ENCODE measurements at regions not wholly inside any gene's neighbourhood (a gene's known extent, or its start where the extent isn't known, plus 50 kb on each side); places are given as distances from the start of the nearest gene placed in this dataset.
"Not testable (repeated sequence)": the region's sequence is repeated elsewhere in the genome, so short reads cannot be mapped to it uniquely, and the experiment has no call there.

- CTCF ChIA-PET = no interaction called here
- DNase-seq = no peak
- intact Hi-C loops (cut with micrococcal nuclease; ENCODE audit: unreplicated experiment) = no loop called here
- no peak overlapping the region for H3K4me3 Mint-ChIP-seq (ENCODE audit: low read depth, unreplicated experiment)
- no TSS peak for BruUV-seq (replicated peaks)
- H3K9me3 Mint-ChIP-seq (ENCODE audit: low read depth, unreplicated experiment) = no peaks in the 10 kb centered on the region
- no peak overlapping the region for H3K27ac Mint-ChIP-seq (ENCODE audit: unreplicated experiment)
- no peaks in the 10 kb centered on the region for H3K27me3 Mint-ChIP-seq (ENCODE audit: unreplicated experiment)
- no peaks in the 10 kb centered on the region for H3K36me3 Mint-ChIP-seq (ENCODE audit: insufficient read depth, unreplicated experiment)
- no peak for TF ChIP-seq CTCF (IDR thresholded peaks at IDR 0.05; ENCODE audit: unreplicated experiment)
- H3K4me1 Mint-ChIP-seq (ENCODE audit: low read depth, unreplicated experiment) = no peaks in the 10 kb centered on the region
Observed at GRCh38 chr4:116303736-116304188, 781.6 kb downstream of the TRAM1L1 start.

- intact Hi-C loops (cut with micrococcal nuclease; ENCODE audit: unreplicated experiment) = no loop called here
- Mint-ChIP-seq H3K27ac (ENCODE audit: unreplicated experiment) (no peak overlapping the region), H3K27me3 (ENCODE audit: unreplicated experiment) (no peaks in the 10 kb centered on the region), H3K4me3 (ENCODE audit: low read depth, unreplicated experiment) (no peak overlapping the region), H3K9me3 (ENCODE audit: low read depth, unreplicated experiment) (no peaks in the 10 kb centered on the region), H3K4me1 (ENCODE audit: low read depth, unreplicated experiment) (no peaks in the 10 kb centered on the region), H3K36me3 (ENCODE audit: insufficient read depth, unreplicated experiment) (no peaks in the 10 kb centered on the region)
- CTCF ChIA-PET = no interaction called here
- no peak for TF ChIP-seq CTCF (IDR thresholded peaks at IDR 0.05; ENCODE audit: unreplicated experiment)
- no peak for DNase-seq
- BruUV-seq (replicated peaks) = no TSS peak
Observed at GRCh38 chr4:116302990-116303735, 782.2 kb downstream of the TRAM1L1 start.

GRCh38 chr4:116275006-116275405, 810.4 kb downstream of the TRAM1L1 start:
- Mint-ChIP-seq H3K36me3 (ENCODE audit: insufficient read depth, unreplicated experiment) (no peaks in the 10 kb centered on the region), H3K4me1 (ENCODE audit: low read depth, unreplicated experiment) (no peaks in the 10 kb centered on the region), H3K4me3 (ENCODE audit: low read depth, unreplicated experiment) (no peak overlapping the region), H3K9me3 (ENCODE audit: low read depth, unreplicated experiment) (peaks cover 3% of the 10 kb centered on the region), H3K27ac (ENCODE audit: unreplicated experiment) (no peak overlapping the region), H3K27me3 (ENCODE audit: unreplicated experiment) (no peaks in the 10 kb centered on the region)
- no peak for TF ChIP-seq CTCF (IDR thresholded peaks at IDR 0.05; ENCODE audit: unreplicated experiment)
- no peak for DNase-seq
- CTCF ChIA-PET = no interaction called here
- BruUV-seq (replicated peaks) = no TSS peak
- intact Hi-C loops (cut with micrococcal nuclease; ENCODE audit: unreplicated experiment) = no loop called here

- Mint-ChIP-seq H3K4me1 (ENCODE audit: low read depth, unreplicated experiment) (no peaks in the 10 kb centered on the region), H3K36me3 (ENCODE audit: insufficient read depth, unreplicated experiment) (no peaks in the 10 kb centered on the region), H3K27me3 (ENCODE audit: unreplicated experiment) (no peaks in the 10 kb centered on the region), H3K27ac (ENCODE audit: unreplicated experiment) (no peak overlapping the region), H3K4me3 (ENCODE audit: low read depth, unreplicated experiment) (no peak overlapping the region), H3K9me3 (ENCODE audit: low read depth, unreplicated experiment) (no peaks in the 10 kb centered on the region)
- BruUV-seq (replicated peaks) = no TSS peak
- intact Hi-C loops (cut with micrococcal nuclease; ENCODE audit: unreplicated experiment) = no loop called here
- no peak for DNase-seq
- no peak for TF ChIP-seq CTCF (IDR thresholded peaks at IDR 0.05; ENCODE audit: unreplicated experiment)
- CTCF ChIA-PET = no interaction called here
Observed at GRCh38 chr4:116272336-116272735, 813.0 kb downstream of the TRAM1L1 start.

GRCh38 chr4:116260931-116261330, 824.4 kb downstream of the TRAM1L1 start:
- intact Hi-C loops (cut with micrococcal nuclease; ENCODE audit: unreplicated experiment) = not testable (repeated sequence)

More at GRCh38 chr4:116260931-116261330, 824.4 kb downstream of the TRAM1L1 start:
- CTCF ChIA-PET = interaction anchor here (0.8 kb wide), 1 partner anchor 17 kb away, joined by 3 read pairs; no protein-coding TSS in a partner anchor
- not testable (repeated sequence) for H3K36me3 Mint-ChIP-seq (ENCODE audit: insufficient read depth, unreplicated experiment); H3K27me3 Mint-ChIP-seq (ENCODE audit: unreplicated experiment); DNase-seq; H3K27ac Mint-ChIP-seq (ENCODE audit: unreplicated experiment); H3K9me3 Mint-ChIP-seq (ENCODE audit: low read depth, unreplicated experiment); H3K4me1 Mint-ChIP-seq (ENCODE audit: low read depth, unreplicated experiment); BruUV-seq (replicated peaks); H3K4me3 Mint-ChIP-seq (ENCODE audit: low read depth, unreplicated experiment)
